ENCODE measurements at regions not wholly inside any gene's neighbourhood (a gene's known extent, or its start where the extent isn't known, plus 50 kb on each side); places are given as distances from the start of the nearest gene placed in this dataset.

DNA sequence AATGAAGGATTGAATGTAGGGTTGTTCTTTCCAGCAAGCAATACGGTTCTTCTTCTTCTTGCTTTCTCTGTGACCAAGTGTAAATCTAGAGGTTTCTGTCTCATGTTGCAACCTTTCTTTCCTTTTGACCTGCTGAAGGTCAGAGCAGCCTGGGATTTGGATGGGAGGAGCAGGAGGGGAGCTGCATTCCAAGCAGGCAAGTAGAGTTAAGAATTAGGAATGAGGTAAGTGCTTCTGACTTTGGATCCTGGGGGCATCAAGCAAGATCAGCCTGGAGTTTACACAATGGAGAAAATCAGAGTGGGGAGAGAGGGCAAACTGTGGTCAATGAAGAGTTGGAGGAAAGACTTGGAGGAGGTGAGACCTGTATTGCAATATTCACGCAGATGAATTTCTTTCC lies 225.6 kb upstream of the ZBED5 start:
- no peak overlapping the region for H3K4me3 ChIP-seq (ENCODE audit: low read depth in 1 of 2, low read length in 2 of 2)
- TF ChIP-seq CTCF (IDR thresholded peaks at IDR 0.05; ENCODE audit: borderline replicate concordance, extremely low read depth, low read length, poor library complexity, severe bottlenecking) (no peak), EZH2 (IDR thresholded peaks at IDR 0.05; ENCODE audit: borderline replicate concordance, low read depth, low read length, severe bottlenecking) (no peak)
- no peak overlapping the region for H2AFZ ChIP-seq (ENCODE audit: low read depth, low read length)
- no peaks in the 10 kb centered on the region for H3K9me3 ChIP-seq (ENCODE audit: insufficient read depth, low read length, severe bottlenecking)
- ATAC-seq (ENCODE audit: insufficient read depth, low read depth) (no peak), DNase-seq (no peak)
- H3K27me3 ChIP-seq (ENCODE audit: insufficient read depth, low read length, poor library complexity) = peaks cover 22% of the 10 kb centered on the region
- H3K4me1 ChIP-seq (ENCODE audit: insufficient read depth, low read length) = no peaks in the 10 kb centered on the region
- no peaks in the 10 kb centered on the region for H3K79me2 ChIP-seq (ENCODE audit: insufficient read depth, low read length)
- no peaks in the 10 kb centered on the region for H3K36me3 ChIP-seq (ENCODE audit: insufficient read depth, low read length)
- no peaks in the 10 kb centered on the region for H4K20me1 ChIP-seq (ENCODE audit: insufficient read depth, low read length)
- H3K9ac ChIP-seq (ENCODE audit: low read depth, low read length) = no peak overlapping the region
- no peak overlapping the region for H3K4me2 ChIP-seq (ENCODE audit: insufficient read depth, low read length)
- H3K27ac ChIP-seq (ENCODE audit: low read length) = no peak overlapping the region

DNA sequence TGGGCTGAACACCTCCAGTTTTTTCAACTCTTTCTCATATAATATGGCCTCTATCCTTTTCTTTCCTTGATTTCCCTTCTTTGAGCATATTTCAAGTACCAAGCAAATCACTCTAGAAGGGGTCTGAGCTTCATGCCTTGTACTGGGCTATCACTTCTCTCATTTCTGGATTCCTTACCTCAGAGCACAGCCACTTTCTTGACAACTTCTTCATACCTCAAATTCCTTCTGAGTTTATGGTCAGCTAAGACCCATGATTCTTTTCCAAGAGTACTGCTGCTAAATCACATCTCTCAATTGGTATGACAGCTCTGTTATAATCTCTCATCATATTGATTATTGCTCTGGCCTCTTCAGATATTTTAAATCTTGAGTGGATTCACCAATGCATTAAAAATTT lies 224.8 kb upstream of the ZBED5 start:
- Histone ChIP-seq H3K9me3 (ENCODE audit: insufficient read depth, low read length, severe bottlenecking) (no peaks in the 10 kb centered on the region), H3K79me2 (ENCODE audit: insufficient read depth, low read length) (no peaks in the 10 kb centered on the region), H3K4me3 (ENCODE audit: low read depth in 1 of 2, low read length in 2 of 2) (no peak overlapping the region), H3K4me1 (ENCODE audit: insufficient read depth, low read length) (no peaks in the 10 kb centered on the region), H2AFZ (ENCODE audit: low read depth, low read length) (no peak overlapping the region), H3K27me3 (ENCODE audit: insufficient read depth, low read length, poor library complexity) (peaks cover 22% of the 10 kb centered on the region), H3K4me2 (ENCODE audit: insufficient read depth, low read length) (no peak overlapping the region), H3K36me3 (ENCODE audit: insufficient read depth, low read length) (no peaks in the 10 kb centered on the region), H3K9ac (ENCODE audit: low read depth, low read length) (no peak overlapping the region), H3K27ac (ENCODE audit: low read length) (no peak overlapping the region), H4K20me1 (ENCODE audit: insufficient read depth, low read length) (no peaks in the 10 kb centered on the region)
- TF ChIP-seq CTCF (IDR thresholded peaks at IDR 0.05; ENCODE audit: borderline replicate concordance, extremely low read depth, low read length, poor library complexity, severe bottlenecking) (no peak), EZH2 (IDR thresholded peaks at IDR 0.05; ENCODE audit: borderline replicate concordance, low read depth, low read length, severe bottlenecking) (no peak)
- no peak for ATAC-seq (ENCODE audit: insufficient read depth, low read depth)
- DNase-seq = no peak

- Histone ChIP-seq H3K27me3 (ENCODE audit: insufficient read depth, low read length, poor library complexity) (peaks cover 20% of the 10 kb centered on the region), H3K4me3 (ENCODE audit: low read depth in 1 of 2, low read length in 2 of 2) (no peak overlapping the region), H3K4me2 (ENCODE audit: insufficient read depth, low read length) (no peak overlapping the region), H3K9me3 (ENCODE audit: insufficient read depth, low read length, severe bottlenecking) (no peaks in the 10 kb centered on the region), H3K36me3 (ENCODE audit: insufficient read depth, low read length) (no peaks in the 10 kb centered on the region), H3K9ac (ENCODE audit: low read depth, low read length) (no peak overlapping the region), H3K4me1 (ENCODE audit: insufficient read depth, low read length) (no peaks in the 10 kb centered on the region), H4K20me1 (ENCODE audit: insufficient read depth, low read length) (no peaks in the 10 kb centered on the region), H3K79me2 (ENCODE audit: insufficient read depth, low read length) (no peaks in the 10 kb centered on the region), H2AFZ (ENCODE audit: low read depth, low read length) (no peak overlapping the region), H3K27ac (ENCODE audit: low read length) (no peak overlapping the region)
- TF ChIP-seq CTCF (IDR thresholded peaks at IDR 0.05; ENCODE audit: borderline replicate concordance, extremely low read depth, low read length, poor library complexity, severe bottlenecking) (no peak), EZH2 (IDR thresholded peaks at IDR 0.05; ENCODE audit: borderline replicate concordance, low read depth, low read length, severe bottlenecking) (no peak)
- no peak for DNase-seq
- no peak for ATAC-seq (ENCODE audit: insufficient read depth, low read depth)
These were observed 223.9 kb upstream of the ZBED5 start for GRCh38 chr11:11081776-11082175.

DNA sequence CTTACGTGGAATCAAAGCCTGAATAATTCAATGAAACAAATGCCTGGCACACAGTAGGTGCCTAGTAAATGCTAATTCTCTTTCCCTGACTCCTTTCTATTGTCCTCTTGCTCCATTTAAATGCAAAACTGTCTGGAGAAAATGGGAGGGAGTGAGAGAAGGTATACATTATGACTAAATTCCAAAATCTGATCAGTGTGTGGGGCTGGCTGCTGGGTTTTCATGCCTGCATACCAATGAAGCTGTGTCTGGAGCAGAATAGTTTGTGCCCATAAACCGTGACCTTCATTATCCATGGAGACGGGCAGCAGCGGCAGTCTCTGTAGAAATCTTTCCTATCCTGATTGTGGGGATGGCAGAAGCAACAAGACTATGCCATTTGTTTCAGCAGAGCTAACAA lies 223.4 kb upstream of the ZBED5 start:
- Histone ChIP-seq H3K9me3 (ENCODE audit: insufficient read depth, low read length, severe bottlenecking) (no peaks in the 10 kb centered on the region), H3K79me2 (ENCODE audit: insufficient read depth, low read length) (no peaks in the 10 kb centered on the region)

More for the DNA sequence above, 223.4 kb upstream of the ZBED5 start:
- Histone ChIP-seq H3K4me3 (ENCODE audit: low read depth in 1 of 2, low read length in 2 of 2) (no peak overlapping the region), H4K20me1 (ENCODE audit: insufficient read depth, low read length) (no peaks in the 10 kb centered on the region), H2AFZ (ENCODE audit: low read depth, low read length) (no peak overlapping the region), H3K4me1 (ENCODE audit: insufficient read depth, low read length) (no peaks in the 10 kb centered on the region), H3K27me3 (ENCODE audit: insufficient read depth, low read length, poor library complexity) (peaks cover 20% of the 10 kb centered on the region), H3K4me2 (ENCODE audit: insufficient read depth, low read length) (no peak overlapping the region), H3K9ac (ENCODE audit: low read depth, low read length) (no peak overlapping the region), H3K36me3 (ENCODE audit: insufficient read depth, low read length) (no peaks in the 10 kb centered on the region), H3K27ac (ENCODE audit: low read length) (no peak overlapping the region)
- ATAC-seq (ENCODE audit: insufficient read depth, low read depth) (no peak), DNase-seq (no peak)
- TF ChIP-seq EZH2 (IDR thresholded peaks at IDR 0.05; ENCODE audit: borderline replicate concordance, low read depth, low read length, severe bottlenecking) = no peak

Data from DND-41 (cell line).